ENCODE measurements at regions not wholly inside any gene's neighbourhood (a gene's known extent, or its start where the extent isn't known, plus 50 kb on each side); places are given as distances from the start of the nearest gene placed in this dataset.
A peak's percentile ranks its signal among the peaks of the same experiment; 100 is the strongest.

- DNase-seq (ENCODE audit: low read depth): no peak
- no peak overlapping the region for H3K4me3 ChIP-seq (ENCODE audit: low read depth, low read length)
Measured at GRCh38 chr15:47470983-47471382, 246.3 kb upstream of the SEMA6D start.

- no peak overlapping the region for H3K4me3 ChIP-seq (ENCODE audit: low read depth, low read length)
- DNase-seq (ENCODE audit: low read depth): no peak
Measured at GRCh38 chr15:47473106-47473725, 244.1 kb upstream of the SEMA6D start.

GRCh38 chr15:47473832-47474231 is 243.5 kb upstream of the SEMA6D start:
- peak; percentile 61 for DNase-seq (ENCODE audit: low read depth)
- no peak overlapping the region for H3K4me3 ChIP-seq (ENCODE audit: low read depth, low read length)

- no peak for DNase-seq (ENCODE audit: low read depth)
- no peak overlapping the region for H3K4me3 ChIP-seq (ENCODE audit: low read depth, low read length)
Measured at GRCh38 chr15:47475336-47475735, 242.0 kb upstream of the SEMA6D start.

GRCh38 chr15:47477341-47477740 is 240.0 kb upstream of the SEMA6D start:
- DNase-seq (ENCODE audit: low read depth): no peak
- H3K4me3 ChIP-seq (ENCODE audit: low read depth, low read length): no peak overlapping the region

GRCh38 chr15:47484059-47484458 is 233.2 kb upstream of the SEMA6D start:
- no peak overlapping the region for H3K4me3 ChIP-seq (ENCODE audit: low read depth, low read length)
- DNase-seq (ENCODE audit: low read depth): no peak

GRCh38 chr15:47484997-47485396 is 232.3 kb upstream of the SEMA6D start:
- DNase-seq (ENCODE audit: low read depth): no peak
- H3K4me3 ChIP-seq (ENCODE audit: low read depth, low read length): no peak overlapping the region

- H3K4me3 ChIP-seq (ENCODE audit: low read depth, low read length): no peak overlapping the region
- DNase-seq (ENCODE audit: low read depth): no peak
Measured at GRCh38 chr15:47485419-47485818, 231.9 kb upstream of the SEMA6D start.

GRCh38 chr15:47486040-47486439 is 231.3 kb upstream of the SEMA6D start:
- no peak for DNase-seq (ENCODE audit: low read depth)
- no peak overlapping the region for H3K4me3 ChIP-seq (ENCODE audit: low read depth, low read length)

GRCh38 chr15:47492195-47492594 is 225.1 kb upstream of the SEMA6D start:
- DNase-seq (ENCODE audit: low read depth): no peak
- H3K4me3 ChIP-seq (ENCODE audit: low read depth, low read length): no peak overlapping the region

- H3K4me3 ChIP-seq (ENCODE audit: low read depth, low read length): no peak overlapping the region
- no peak for DNase-seq (ENCODE audit: low read depth)
Measured at GRCh38 chr15:47493357-47494247, 223.7 kb upstream of the SEMA6D start.

- H3K4me3 ChIP-seq (ENCODE audit: low read depth, low read length): no peak overlapping the region
- DNase-seq (ENCODE audit: low read depth): no peak
Measured at GRCh38 chr15:47496343-47497185, 220.7 kb upstream of the SEMA6D start.

GRCh38 chr15:47500842-47501241 is 216.5 kb upstream of the SEMA6D start:
- DNase-seq (ENCODE audit: low read depth): no peak

GRCh38 chr15:47502041-47502440 is 215.3 kb upstream of the SEMA6D start:
- no peak overlapping the region for H3K4me3 ChIP-seq (ENCODE audit: low read depth, low read length)
- DNase-seq (ENCODE audit: low read depth): no peak

More at GRCh38 chr15:47500842-47501241, 216.5 kb upstream of the SEMA6D start:
- no peak overlapping the region for H3K4me3 ChIP-seq (ENCODE audit: low read depth, low read length)

GRCh38 chr15:47503876-47504275 is 213.4 kb upstream of the SEMA6D start:
- H3K4me3 ChIP-seq (ENCODE audit: low read depth, low read length): no peak overlapping the region

GRCh38 chr15:47504624-47505256 is 212.6 kb upstream of the SEMA6D start:
- no peak for DNase-seq (ENCODE audit: low read depth)
- no peak overlapping the region for H3K4me3 ChIP-seq (ENCODE audit: low read depth, low read length)

More at GRCh38 chr15:47503876-47504275, 213.4 kb upstream of the SEMA6D start:
- no peak for DNase-seq (ENCODE audit: low read depth)

GRCh38 chr15:47505712-47506328 is 211.5 kb upstream of the SEMA6D start:
- no peak for DNase-seq (ENCODE audit: low read depth)
- no peak overlapping the region for H3K4me3 ChIP-seq (ENCODE audit: low read depth, low read length)

- H3K4me3 ChIP-seq (ENCODE audit: low read depth, low read length): no peak overlapping the region
- peak; percentile 36 for DNase-seq (ENCODE audit: low read depth)
Measured at GRCh38 chr15:47506329-47507100, 210.8 kb upstream of the SEMA6D start.

Measured in skeletal muscle cell (primary cell).